ENCODE measurements at regions not wholly inside any gene's neighbourhood (a gene's known extent, or its start where the extent isn't known, plus 50 kb on each side); places are given as distances from the start of the nearest gene placed in this dataset.

DNA sequence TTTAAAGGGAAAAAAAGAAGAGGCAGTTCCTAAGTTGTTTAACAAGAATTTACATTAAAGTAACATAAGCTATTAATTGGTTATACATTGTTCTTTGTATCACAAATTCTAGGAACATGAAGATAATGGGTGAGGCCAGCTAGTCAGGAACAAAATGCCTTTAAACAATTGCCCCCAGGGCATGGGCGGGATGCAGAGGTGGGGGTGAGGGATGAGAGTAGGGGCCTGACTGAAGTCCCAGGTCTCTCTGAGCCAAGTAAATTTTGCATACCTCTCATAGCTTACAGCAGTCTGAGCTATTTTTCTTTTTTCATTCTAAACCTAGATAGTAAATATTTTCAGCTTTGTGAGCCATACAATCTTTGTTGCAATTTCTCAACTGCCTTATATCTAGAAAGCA lies 77.8 kb upstream of the RNU6-1 start:
- Histone ChIP-seq H3K4me3 (no peak overlapping the region), H3K4me1 (no peaks in the 10 kb centered on the region)
- intact Hi-C loops (cut with DNase I; ENCODE audit: low total_unique reads): loop anchor here (10.0 kb wide), 1 partner anchor 1103 kb away; no protein-coding TSS in a partner anchor

DNA sequence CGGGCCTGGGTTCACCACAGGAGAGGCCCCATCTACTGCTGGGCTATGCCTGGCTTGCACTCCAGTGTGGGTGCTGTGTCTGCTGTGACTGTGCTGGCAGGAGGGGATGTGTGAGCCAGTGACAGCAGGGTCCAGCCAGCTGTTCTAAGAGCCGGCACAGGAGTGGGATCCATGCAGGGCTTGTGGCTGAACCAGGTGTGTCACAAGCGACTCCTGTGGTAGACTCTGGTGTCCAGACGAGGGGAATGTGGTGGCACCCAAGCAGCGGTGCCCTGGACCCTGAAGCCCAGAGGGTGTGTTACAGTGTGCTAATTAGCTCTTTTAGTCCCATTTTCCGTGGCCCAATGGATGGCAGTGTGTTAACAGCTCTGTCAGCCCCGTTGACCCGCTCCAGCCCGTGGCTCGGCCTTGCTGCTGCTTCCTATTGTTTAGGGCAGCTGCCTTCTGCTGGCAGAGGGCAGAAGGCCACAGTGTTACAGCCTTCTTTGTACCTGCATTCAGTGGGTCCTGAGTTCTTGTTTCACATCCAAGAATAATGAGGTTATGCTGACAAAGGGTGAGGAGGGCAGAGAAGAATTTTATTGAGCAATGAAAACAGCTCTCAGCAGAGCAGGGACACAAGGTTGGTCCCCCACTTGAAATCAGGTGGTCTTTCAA lies 78.5 kb upstream of the RNU6-1 start:
- no peak overlapping the region for H3K27ac ChIP-seq

More for the DNA sequence above, 77.8 kb upstream of the RNU6-1 start:
- no peak for TF ChIP-seq POLR2A (IDR thresholded peaks at IDR 0.05)
- TF ChIP-seq, protein P1, sequence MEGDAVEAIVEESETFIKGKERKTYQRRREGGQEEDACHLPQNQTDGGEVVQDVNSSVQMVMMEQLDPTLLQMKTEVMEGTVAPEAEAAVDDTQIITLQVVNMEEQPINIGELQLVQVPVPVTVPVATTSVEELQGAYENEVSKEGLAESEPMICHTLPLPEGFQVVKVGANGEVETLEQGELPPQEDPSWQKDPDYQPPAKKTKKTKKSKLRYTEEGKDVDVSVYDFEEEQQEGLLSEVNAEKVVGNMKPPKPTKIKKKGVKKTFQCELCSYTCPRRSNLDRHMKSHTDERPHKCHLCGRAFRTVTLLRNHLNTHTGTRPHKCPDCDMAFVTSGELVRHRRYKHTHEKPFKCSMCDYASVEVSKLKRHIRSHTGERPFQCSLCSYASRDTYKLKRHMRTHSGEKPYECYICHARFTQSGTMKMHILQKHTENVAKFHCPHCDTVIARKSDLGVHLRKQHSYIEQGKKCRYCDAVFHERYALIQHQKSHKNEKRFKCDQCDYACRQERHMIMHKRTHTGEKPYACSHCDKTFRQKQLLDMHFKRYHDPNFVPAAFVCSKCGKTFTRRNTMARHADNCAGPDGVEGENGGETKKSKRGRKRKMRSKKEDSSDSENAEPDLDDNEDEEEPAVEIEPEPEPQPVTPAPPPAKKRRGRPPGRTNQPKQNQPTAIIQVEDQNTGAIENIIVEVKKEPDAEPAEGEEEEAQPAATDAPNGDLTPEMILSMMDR (IDR thresholded peaks at IDR 0.05): no peak
- TF ChIP-seq POLR2AphosphoS5 (IDR thresholded peaks at IDR 0.05): no peak
- Histone ChIP-seq H3K27ac (no peak overlapping the region), H3K27me3 (no peaks in the 10 kb centered on the region), H3K36me3 (no peaks in the 10 kb centered on the region), H3K9me3 (peaks cover 0 to 10% of the 10 kb centered on the region in 2 donors)
- DNase-seq (ENCODE audit: low spot score in 2 of 2): no peak

DNA sequence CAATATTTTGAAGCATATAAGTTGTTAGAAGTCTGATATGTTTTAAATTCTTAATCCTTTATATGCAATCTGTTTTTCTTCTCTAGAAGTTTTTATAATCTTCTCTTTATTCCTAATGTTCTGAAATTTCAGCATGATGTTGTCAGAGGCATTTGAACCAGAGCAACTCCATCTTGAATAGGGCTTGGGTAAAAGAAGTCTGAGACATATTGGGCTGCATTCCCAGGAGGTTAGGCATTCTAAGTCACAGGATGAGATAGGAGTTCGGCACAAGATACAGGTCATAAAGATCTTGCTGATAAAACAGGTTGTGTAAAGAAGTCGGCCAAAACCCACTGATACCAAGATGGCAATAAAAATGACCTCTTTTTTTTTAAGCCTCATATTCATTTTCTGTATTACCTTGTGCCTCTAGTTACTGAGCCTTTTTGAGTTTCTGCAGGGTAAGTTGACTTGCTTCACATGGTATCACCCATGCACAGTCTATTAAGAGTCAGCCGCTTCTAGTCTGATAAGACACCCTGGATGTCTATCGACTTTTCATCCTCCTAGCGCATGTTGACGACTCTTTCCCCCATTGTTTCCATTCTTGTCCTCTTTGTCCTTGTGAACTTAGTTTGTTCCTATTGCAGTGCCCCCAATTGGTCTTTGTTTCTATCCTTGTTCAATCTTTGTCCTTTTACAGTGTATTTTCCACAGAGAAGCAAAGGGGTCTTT lies 80.8 kb upstream of the RNU6-1 start:
- Histone ChIP-seq H3K9me3 (peaks cover 0 to 10% of the 10 kb centered on the region in 2 donors), H3K4me3 (no peak overlapping the region), H3K36me3 (no peaks in the 10 kb centered on the region), H3K27ac (no peak overlapping the region), H3K27me3 (no peaks in the 10 kb centered on the region), H3K4me1 (no peaks in the 10 kb centered on the region)
- intact Hi-C loops (cut with DNase I; ENCODE audit: low total_unique reads): no loop called here
- TF ChIP-seq POLR2AphosphoS5 (IDR thresholded peaks at IDR 0.05) (no peak), POLR2A (IDR thresholded peaks at IDR 0.05) (no peak)
- TF ChIP-seq, protein P1 (IDR thresholded peaks at IDR 0.05): no peak
- DNase-seq (ENCODE audit: low spot score in 2 of 2): no peak

More for the DNA sequence above, 78.5 kb upstream of the RNU6-1 start:
- no peaks in the 10 kb centered on the region for H3K27me3 ChIP-seq
- TF ChIP-seq POLR2AphosphoS5 (IDR thresholded peaks at IDR 0.05) (no peak), POLR2A (IDR thresholded peaks at IDR 0.05) (no peak)
- TF ChIP-seq, protein P1 (IDR thresholded peaks at IDR 0.05): no peak
- no peak overlapping the region for H3K4me3 ChIP-seq
- H3K9me3 ChIP-seq: peaks cover 0 to 10% of the 10 kb centered on the region in 2 donors
- no peaks in the 10 kb centered on the region for H3K36me3 ChIP-seq
- DNase-seq (ENCODE audit: low spot score in 2 of 2): no peak
- intact Hi-C loops (cut with DNase I; ENCODE audit: low total_unique reads): loop anchor here (10.0 kb wide), 1 partner anchor 1104 kb away; no protein-coding TSS in a partner anchor
- H3K4me1 ChIP-seq: no peaks in the 10 kb centered on the region

DNA sequence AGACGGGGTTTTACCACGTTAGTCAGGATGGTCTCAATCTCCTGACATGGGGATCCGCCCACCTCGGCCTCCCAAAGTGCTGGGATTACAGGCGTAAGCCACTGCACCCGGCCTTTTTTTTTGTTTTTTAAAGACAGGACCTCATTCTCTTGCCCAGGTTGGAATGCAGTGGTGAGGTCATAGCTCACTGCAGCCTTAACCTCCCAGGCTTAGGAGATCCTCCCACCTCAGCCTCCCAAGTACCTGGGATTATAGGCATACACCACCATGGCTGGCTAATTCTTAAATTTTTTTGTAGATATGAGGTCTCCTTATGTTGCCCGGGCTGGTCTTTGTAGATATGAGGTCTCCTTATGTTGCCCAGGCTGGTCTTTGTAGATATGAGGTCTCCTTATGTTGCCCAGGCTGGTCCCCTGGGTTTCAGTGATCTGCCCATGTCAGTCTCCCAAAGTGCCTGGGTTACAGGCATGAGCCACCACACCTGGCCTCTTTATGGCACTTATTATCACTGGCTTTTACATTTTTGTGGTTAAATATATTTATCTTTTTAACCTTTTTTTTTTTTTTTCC lies 82.3 kb upstream of the RNU6-1 start:
- peaks cover 0 to 10% of the 10 kb centered on the region in 2 donors for H3K9me3 ChIP-seq
- TF ChIP-seq POLR2A (IDR thresholded peaks at IDR 0.05) (no peak), POLR2AphosphoS5 (IDR thresholded peaks at IDR 0.05) (no peak)
- TF ChIP-seq, protein P1 (IDR thresholded peaks at IDR 0.05): no peak
- no peaks in the 10 kb centered on the region for H3K27me3 ChIP-seq
- H3K27ac ChIP-seq: no peak overlapping the region
- H3K4me1 ChIP-seq: no peaks in the 10 kb centered on the region
- DNase-seq (ENCODE audit: low spot score in 2 of 2): no peak
- no peaks in the 10 kb centered on the region for H3K36me3 ChIP-seq
- no peak overlapping the region for H3K4me3 ChIP-seq
- intact Hi-C loops (cut with DNase I; ENCODE audit: low total_unique reads): no loop called here

Data from breast epithelium (tissue), 4 donors.